GM19043 (cell line): ENCODE measurements at regions not wholly inside any gene's neighbourhood (a gene's known extent, or its start where the extent isn't known, plus 50 kb on each side); places are given as distances from the start of the nearest gene placed in this dataset.

Experiments
- ATAC-seq: cut with Tn5 transposase; IDR thresholded peaks from one replicate; pipeline ENCODE4 v1.9.1; 2021; ENCODE audit warnings: low read depth; ENCODE audit not compliant: unreplicated experiment

DNA sequence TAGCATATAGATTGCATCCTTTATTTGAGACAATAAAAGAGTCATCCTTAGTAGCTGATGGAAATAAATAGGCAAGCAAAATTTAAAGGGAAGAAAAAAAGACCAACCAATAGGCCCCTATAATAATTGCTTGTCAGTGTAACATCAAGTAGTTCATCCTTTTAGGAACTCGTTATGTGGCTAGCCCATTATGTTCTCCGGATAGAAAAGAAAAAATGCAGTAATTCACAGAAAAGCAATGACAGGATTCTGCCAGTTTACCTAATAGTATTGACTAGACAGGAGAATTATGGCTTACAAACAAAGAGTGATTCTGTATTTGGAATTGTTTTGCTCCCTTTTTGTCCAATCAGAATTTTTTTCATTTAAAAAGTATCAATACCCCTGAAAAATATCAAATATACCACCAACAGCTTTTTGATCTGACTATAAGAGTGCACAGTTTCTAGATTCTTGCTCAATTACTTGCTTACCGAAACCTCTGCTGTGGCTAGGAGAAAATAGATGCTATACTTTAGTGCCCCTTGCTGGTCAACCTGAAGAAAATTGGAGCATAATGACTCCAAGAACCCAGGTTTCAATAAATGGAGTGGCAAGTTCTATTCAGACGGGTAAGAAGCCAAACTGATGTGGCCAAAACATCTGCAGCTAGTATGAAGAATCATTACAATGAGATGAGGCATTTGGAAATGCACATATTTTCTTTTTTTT lies 91.5 kb upstream of the SASH1 start:
- no peak for ATAC-seq

GRCh38 chr6:148251891-148252290 lies 90.7 kb upstream of the SASH1 start:
- ATAC-seq: no peak

DNA sequence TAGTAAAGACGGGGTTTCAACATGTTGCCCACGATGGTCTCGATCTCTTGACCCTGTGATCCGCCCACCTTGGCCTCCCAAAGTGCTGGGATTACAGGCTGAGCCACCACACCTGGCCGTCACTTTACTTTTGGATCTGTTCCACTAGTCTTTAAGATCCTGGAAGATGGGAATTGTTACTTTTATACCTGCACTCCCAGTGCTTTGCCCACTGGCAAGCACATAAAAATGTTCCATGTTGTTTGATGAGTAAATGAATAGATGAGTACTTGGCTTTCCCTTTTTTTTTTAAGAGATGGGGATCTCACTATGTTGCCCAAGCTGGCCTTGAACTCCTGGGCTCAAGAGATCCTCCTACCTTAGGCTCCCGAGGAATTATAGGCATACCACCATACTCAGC lies 84.8 kb upstream of the SASH1 start:
- no peak for ATAC-seq

DNA sequence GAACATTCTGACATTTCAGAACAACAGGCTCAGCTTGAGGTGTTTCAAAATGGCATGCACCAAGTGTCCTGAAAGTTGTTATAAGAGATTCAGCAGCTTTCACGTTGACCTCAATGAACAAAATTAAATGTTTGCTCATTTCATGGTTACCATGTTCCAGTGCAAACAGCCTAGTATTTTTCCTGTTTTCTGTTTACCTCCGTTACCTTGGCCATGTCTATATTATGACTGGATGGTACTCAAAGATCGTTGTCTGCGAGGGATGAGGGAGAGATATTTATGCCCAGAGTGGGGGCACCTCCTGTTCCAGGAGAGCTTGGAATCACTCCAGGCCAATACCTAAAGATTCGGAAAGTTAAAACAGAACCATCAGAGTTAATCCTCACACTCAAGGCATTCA lies 83.8 kb upstream of the SASH1 start:
- no peak for ATAC-seq

GRCh38 chr6:148261470-148261869 lies 81.2 kb upstream of the SASH1 start:
- ATAC-seq: no peak

GRCh38 chr6:148263010-148263409 lies 79.6 kb upstream of the SASH1 start:
- ATAC-seq: no peak

DNA sequence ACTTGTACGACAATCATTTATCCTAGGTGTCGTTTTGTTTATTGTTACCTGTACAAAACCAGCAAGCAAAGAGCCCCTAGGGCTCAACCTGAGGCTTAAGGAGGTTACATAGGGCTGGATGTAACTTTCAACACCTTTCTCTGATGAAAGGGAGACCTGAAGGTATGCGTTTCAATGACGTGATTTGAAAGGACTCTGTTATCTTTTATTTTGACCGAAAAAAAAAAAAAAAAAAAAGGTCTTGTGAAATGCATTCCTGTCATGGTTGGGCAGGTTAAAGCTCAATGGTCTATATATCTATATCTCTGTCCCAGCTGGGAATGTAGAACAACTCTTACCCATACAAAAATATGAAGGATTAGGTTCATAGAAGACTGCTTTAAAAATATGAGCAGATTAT lies 78.7 kb upstream of the SASH1 start:
- ATAC-seq: no peak

GRCh38 chr6:148265054-148265453 lies 77.6 kb upstream of the SASH1 start:
- no peak for ATAC-seq

DNA sequence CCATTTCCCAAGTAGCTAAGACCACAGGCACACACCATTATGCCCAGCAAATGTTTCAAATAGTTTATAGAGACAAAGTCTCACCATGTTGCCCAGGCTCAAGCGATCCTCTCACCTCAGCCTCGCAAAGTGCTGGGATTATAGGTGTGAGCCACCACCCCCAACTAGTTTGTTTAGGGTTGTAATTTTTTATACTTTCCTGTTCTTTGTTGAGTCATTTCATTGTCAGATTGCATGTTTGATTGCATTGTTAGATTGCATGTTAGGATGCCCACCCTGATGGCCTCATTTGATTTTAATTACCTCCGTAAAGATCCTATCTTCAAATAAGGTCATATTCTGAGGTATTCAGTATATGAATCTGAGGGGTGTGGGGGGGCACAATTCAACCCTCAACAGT lies 73.3 kb upstream of the SASH1 start:
- ATAC-seq: no peak

GRCh38 chr6:148271711-148272439 lies 70.8 kb upstream of the SASH1 start:
- ATAC-seq: no peak

- no peak for ATAC-seq
These were observed 70.0 kb upstream of the SASH1 start for GRCh38 chr6:148272597-148272996.

GRCh38 chr6:148273962-148274752 lies 68.5 kb upstream of the SASH1 start:
- ATAC-seq: no peak

- ATAC-seq: no peak
These were observed 67.8 kb upstream of the SASH1 start for GRCh38 chr6:148274809-148275208.

DNA sequence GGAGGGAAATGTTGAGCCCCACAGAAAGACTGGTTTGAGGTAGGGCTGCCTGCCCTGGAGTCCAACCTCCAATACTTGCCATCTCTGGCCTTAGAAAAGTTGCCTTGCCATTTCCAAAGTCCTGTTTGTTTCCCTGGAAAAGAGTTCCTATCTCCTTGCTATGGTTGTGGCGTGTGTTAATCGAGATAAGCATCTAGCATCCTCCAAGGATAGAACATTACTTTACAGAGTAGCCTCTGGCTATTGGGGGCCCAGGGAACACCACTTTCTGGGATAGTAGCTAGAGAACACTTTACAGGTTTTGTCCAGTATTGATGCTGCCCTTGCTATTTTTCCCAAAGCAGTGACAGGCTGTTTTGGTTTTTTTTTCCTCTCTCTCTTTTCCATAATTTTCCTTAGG lies 57.4 kb upstream of the SASH1 start:
- no peak for ATAC-seq

- ATAC-seq: no peak
These were observed 56.1 kb upstream of the SASH1 start for GRCh38 chr6:148286563-148286962.

- no peak for ATAC-seq
These were observed 54.9 kb upstream of the SASH1 start for GRCh38 chr6:148287623-148288333.

- ATAC-seq: no peak
These were observed 54.1 kb upstream of the SASH1 start for GRCh38 chr6:148288541-148288940.

DNA sequence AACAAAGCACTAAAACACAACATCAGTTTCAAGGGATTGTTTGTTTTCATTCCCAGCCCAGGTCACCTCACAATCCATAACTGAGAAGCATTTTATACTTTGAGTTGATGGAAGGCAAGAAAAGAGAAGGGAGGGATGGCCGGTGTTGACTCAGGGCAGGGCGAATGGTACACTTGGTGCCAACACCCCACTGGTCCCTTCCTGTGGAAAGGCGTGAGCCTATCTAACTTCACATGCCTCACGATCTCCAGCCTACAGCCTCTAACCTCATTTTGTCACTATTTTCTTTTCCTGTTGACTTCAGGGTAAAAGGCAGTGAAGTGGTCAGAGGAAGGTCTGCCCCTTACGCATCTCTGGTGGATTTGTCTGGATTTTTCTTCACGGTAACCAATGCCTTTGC lies 53.5 kb upstream of the SASH1 start:
- no peak for ATAC-seq

DNA sequence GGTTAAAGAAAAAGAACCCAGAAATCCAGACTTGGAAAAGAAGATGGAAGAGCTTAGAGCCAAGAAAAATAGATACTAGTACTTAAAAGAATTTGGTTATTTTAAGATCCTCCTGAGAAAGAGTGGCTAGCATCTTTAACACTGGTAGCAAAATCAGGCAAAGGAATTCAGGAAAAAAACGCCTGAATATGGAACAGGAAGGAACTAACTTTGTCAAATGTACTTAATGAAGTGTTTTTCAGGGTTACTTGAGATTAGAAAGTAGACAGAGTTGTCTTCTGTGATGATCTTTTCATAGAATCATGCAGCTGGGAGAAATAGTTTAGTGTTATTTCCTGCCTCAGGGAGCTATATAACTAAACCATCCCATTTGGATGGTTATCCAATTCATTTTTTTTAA lies 50.8 kb upstream of the SASH1 start:
- ATAC-seq: no peak
